Neural cell (in vitro differentiated cells): ENCODE measurements at regions not wholly inside any gene's neighbourhood (a gene's known extent, or its start where the extent isn't known, plus 50 kb on each side); places are given as distances from the start of the nearest gene placed in this dataset.

Experiments used
- H2AFZ ChIP-seq: fragments of 200-600, 300-800 bp; sonication (generic), shearing (Covaris generic); 2 replicates; pipeline ENCODE4 v1.6.0; 2014; ENCODE audit warnings: low read depth, mild to moderate bottlenecking, antibody characterized with exemption, low read length, moderate library complexity
- H3F3A ChIP-seq: fragments of 200-600 bp; shearing (Covaris generic); 2 replicates; pipeline ENCODE4 v1.6.1; 2016; ENCODE audit warnings: mild to moderate bottlenecking, moderate library complexity, mixed read lengths, antibody characterized with exemption, low read length; ENCODE audit not compliant: insufficient read depth, poor library complexity, severe bottlenecking
- H3K27ac ChIP-seq: fragments of 200-600, 300-800 bp; sonication (generic), shearing (Covaris generic); 2 replicates; pipeline ENCODE4 v1.5.1; 2014; ENCODE audit warnings: mild to moderate bottlenecking, low read length, moderate library complexity
- H3K27me3 ChIP-seq: fragments of 300-800, 200-600 bp; sonication (generic), shearing (Covaris generic); 2 replicates; pipeline ENCODE4 v1.6.0; 2014; ENCODE audit warnings: mild to moderate bottlenecking, low read depth, low read length, moderate library complexity; ENCODE audit not compliant: insufficient read depth
- H3K36me3 ChIP-seq: fragments of 300-800, 200-600 bp; sonication (generic), shearing (Covaris generic); 2 replicates; pipeline ENCODE4 v1.5.1; 2014; ENCODE audit warnings: mild to moderate bottlenecking, antibody characterized with exemption, low read length, moderate library complexity; ENCODE audit not compliant: insufficient read depth
- H3K4me2 ChIP-seq: fragments of 300-800, 200-600 bp; sonication (generic), shearing (Covaris generic); 2 replicates; pipeline ENCODE4 v1.6.0; 2014; ENCODE audit warnings: mild to moderate bottlenecking, low read length
- H3K4me3 ChIP-seq: fragments of 300-800, 200-600 bp; sonication (generic), shearing (Covaris generic); 2 replicates; pipeline ENCODE4 v1.5.1; 2014; ENCODE audit warnings: mild to moderate bottlenecking, low read length, moderate library complexity
- H3K79me2 ChIP-seq: fragments of 200-600 bp; shearing (Covaris generic); replicated peaks from 2 replicates; pipeline ENCODE4 v1.6.0; 2014; ENCODE audit warnings: mild to moderate bottlenecking, low read length, moderate library complexity; ENCODE audit not compliant: insufficient read depth
- H3K9ac ChIP-seq: fragments of 300-800, 200-600 bp; sonication (generic), shearing (Covaris generic); 2 replicates; pipeline ENCODE4 v1.6.1; 2016; ENCODE audit warnings: mild to moderate bottlenecking, low read length, mixed read lengths
- H3K9me2 ChIP-seq: fragments of 200-600 bp; shearing (Covaris generic); 2 replicates; pipeline ENCODE4 v1.6.1; 2016; ENCODE audit warnings: mild to moderate bottlenecking, low read length, mixed read lengths; ENCODE audit not compliant: insufficient read depth
- H3K9me3 ChIP-seq: fragments of 200-600, 300-800 bp; sonication (generic), shearing (Covaris generic); 2 replicates; pipeline ENCODE4 v1.6.1; 2016; ENCODE audit warnings: mild to moderate bottlenecking, mixed run types, low read length, moderate library complexity, mixed read lengths
- H4K20me1 ChIP-seq: fragments of 200-600 bp; shearing (Covaris generic); 2 replicates; pipeline ENCODE4 v1.6.1; 2016; ENCODE audit warnings: mild to moderate bottlenecking, mixed run types; ENCODE audit not compliant: insufficient read depth
- CTCF ChIP-seq: fragments of 450-650 bp; IDR thresholded peaks from 2 replicates; pipeline ENCODE4 v1.5.1; 2014; ENCODE audit warnings: antibody characterized with exemption, mild to moderate bottlenecking, moderate library complexity; ENCODE audit not compliant: poor library complexity, severe bottlenecking
- EP300 ChIP-seq: fragments of 450-650 bp; conservative IDR thresholded peaks from 2 replicates; pipeline ENCODE4 v1.6.1; 2014; ENCODE audit warnings: antibody characterized with exemption, mild to moderate bottlenecking, moderate library complexity; ENCODE audit not compliant: poor library complexity, severe bottlenecking
- EZH2 ChIP-seq: fragments of 200-600, 300-800 bp; shearing (Covaris generic), sonication (generic); IDR thresholded peaks from 2 replicates; pipeline ENCODE4 v1.6.1; 2014; ENCODE audit warnings: antibody characterized with exemption, low read length, borderline replicate concordance, mild to moderate bottlenecking; ENCODE audit not compliant: insufficient read depth, poor library complexity, severe bottlenecking
- MXI1 ChIP-seq: fragments of 450-650 bp; conservative IDR thresholded peaks from 2 replicates; pipeline ENCODE4 v1.6.1; 2014; ENCODE audit warnings: antibody characterized with exemption, mild to moderate bottlenecking; ENCODE audit not compliant: poor library complexity, severe bottlenecking
- POLR2AphosphoS5 ChIP-seq: IDR thresholded peaks from 2 replicates; pipeline ENCODE4 v1.6.1; 2012
- RAD21 ChIP-seq: fragments of 450-650 bp; conservative IDR thresholded peaks from 2 replicates; pipeline ENCODE4 v1.6.1; 2014; ENCODE audit warnings: antibody characterized with exemption, mild to moderate bottlenecking, moderate library complexity
- REST ChIP-seq: IDR thresholded peaks from 2 replicates; pipeline ENCODE4 v1.6.1; 2012; ENCODE audit warnings: borderline replicate concordance
- SMC3 ChIP-seq: fragments of 450-650 bp; conservative IDR thresholded peaks from 2 replicates; pipeline ENCODE4 v1.6.1; 2014; ENCODE audit warnings: antibody characterized with exemption, mild to moderate bottlenecking, moderate library complexity; ENCODE audit not compliant: poor library complexity
- TAF1 ChIP-seq: IDR thresholded peaks from 2 replicates; pipeline ENCODE4 v1.6.1; 2012; ENCODE audit warnings: low read depth

GRCh38 chr20:60306551-60306950 lies 348.3 kb downstream of the CDH26 start:
- no peak overlapping the region for H3K4me3 ChIP-seq
- H3K9ac ChIP-seq: no peak overlapping the region
- no peaks in the 10 kb centered on the region for H3K9me2 ChIP-seq
- no peaks in the 10 kb centered on the region for H4K20me1 ChIP-seq
- H3F3A ChIP-seq: no peaks in the 10 kb centered on the region
- H3K79me2 ChIP-seq: no peaks in the 10 kb centered on the region
- H3K4me2 ChIP-seq: no peak overlapping the region
- H3K9me3 ChIP-seq: no peaks in the 10 kb centered on the region
- no peak overlapping the region for H2AFZ ChIP-seq
- H3K27me3 ChIP-seq: no peaks in the 10 kb centered on the region
- no peak overlapping the region for H3K27ac ChIP-seq
- TF ChIP-seq TAF1 (no peak), RAD21 (no peak), SMC3 (no peak), CTCF (no peak), EZH2 (no peak), EP300 (no peak), POLR2AphosphoS5 (no peak), REST (no peak)
- H3K36me3 ChIP-seq: no peaks in the 10 kb centered on the region

- Histone ChIP-seq H3F3A (no peaks in the 10 kb centered on the region), H3K79me2 (no peaks in the 10 kb centered on the region), H3K27me3 (no peaks in the 10 kb centered on the region), H2AFZ (no peak overlapping the region), H3K9me2 (no peaks in the 10 kb centered on the region), H4K20me1 (no peaks in the 10 kb centered on the region), H3K27ac (no peak overlapping the region), H3K9me3 (no peaks in the 10 kb centered on the region), H3K9ac (no peak overlapping the region), H3K4me3 (no peak overlapping the region), H3K36me3 (no peaks in the 10 kb centered on the region), H3K4me2 (no peak overlapping the region)
- TF ChIP-seq POLR2AphosphoS5: no peak
- no peak for TF ChIP-seq MXI1
- no peak for TF ChIP-seq REST
- no peak for TF ChIP-seq RAD21
- TF ChIP-seq EP300: no peak
- no peak for TF ChIP-seq EZH2
- no peak for TF ChIP-seq SMC3
- no peak for TF ChIP-seq TAF1
- TF ChIP-seq CTCF: no peak
Measured at GRCh38 chr20:60310560-60311349, 352.5 kb downstream of the CDH26 start.
